Hepatic stellate cell (primary cell): ENCODE measurements at regions not wholly inside any gene's neighbourhood (a gene's known extent, or its start where the extent isn't known, plus 50 kb on each side); places are given as distances from the start of the nearest gene placed in this dataset.
"Not testable (repeated sequence)": the region's sequence is repeated elsewhere in the genome, so short reads cannot be mapped to it uniquely, and the experiment has no call there.

Experiments used
- DNase-seq: peaks from one replicate; pipeline ENCODE4 v3.0.0; 2011; ENCODE audit warnings: low spot score

GRCh38 chr11:45384711-45385241 lies 98.6 kb upstream of the SYT13 start:
- no peak for DNase-seq

- DNase-seq = no peak
Observed at GRCh38 chr11:45384016-45384415, 97.9 kb upstream of the SYT13 start.

DNA sequence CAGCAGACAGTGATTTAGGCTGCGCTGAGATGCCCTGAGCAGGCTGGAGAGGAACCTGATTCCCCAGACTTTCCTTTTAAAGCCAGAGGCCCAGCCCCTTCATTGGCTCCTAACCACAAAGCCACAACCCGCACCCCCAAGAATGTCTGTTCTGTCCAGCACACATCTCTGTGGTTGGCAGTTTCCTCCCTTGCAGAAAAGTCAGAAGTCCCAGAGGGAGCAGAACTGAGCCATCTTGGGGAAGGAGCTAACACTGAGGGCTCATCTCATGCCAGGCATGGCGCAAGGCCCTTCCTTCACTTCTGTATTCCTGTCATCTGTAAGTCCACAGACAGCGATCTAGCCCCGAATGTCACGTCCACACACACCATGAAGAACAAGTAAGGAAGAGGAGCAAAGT lies 97.1 kb upstream of the SYT13 start:
- peak; percentile 61 for DNase-seq

- DNase-seq = no peak
Observed at GRCh38 chr11:45382133-45382878, 96.2 kb upstream of the SYT13 start.

GRCh38 chr11:45379162-45379863 lies 93.2 kb upstream of the SYT13 start:
- DNase-seq = no peak

GRCh38 chr11:45378516-45378915 lies 92.4 kb upstream of the SYT13 start:
- DNase-seq = no peak

GRCh38 chr11:45374653-45375059 lies 88.5 kb upstream of the SYT13 start:
- no peak for DNase-seq

- DNase-seq = no peak
Observed at GRCh38 chr11:45374130-45374529, 88.0 kb upstream of the SYT13 start.

DNA sequence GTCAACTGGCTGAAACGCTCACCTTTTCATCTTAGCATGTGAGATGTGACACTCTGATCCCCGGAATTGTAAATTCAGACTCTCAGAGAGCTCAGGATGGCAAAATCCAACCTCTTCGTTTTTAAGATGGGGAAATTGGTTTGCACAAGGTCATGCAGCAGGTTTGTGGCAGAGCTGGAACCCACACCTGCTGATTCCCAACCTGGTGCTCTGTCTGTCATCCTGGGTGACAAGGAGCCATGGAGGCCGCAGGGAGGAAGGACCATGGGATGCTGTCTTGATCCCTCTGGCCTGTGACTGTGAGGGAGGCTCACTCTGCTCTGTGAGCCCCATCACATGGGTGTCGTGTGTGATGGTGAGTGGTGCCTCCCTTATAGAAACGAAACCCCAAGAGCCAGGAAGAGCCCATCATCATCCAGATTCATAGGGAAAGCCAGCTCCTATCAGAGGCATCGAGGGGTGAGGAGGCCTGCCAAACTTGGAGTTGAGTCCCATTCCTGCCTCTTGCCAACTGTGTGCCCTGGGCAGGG lies 87.4 kb upstream of the SYT13 start:
- DNase-seq = no peak

DNA sequence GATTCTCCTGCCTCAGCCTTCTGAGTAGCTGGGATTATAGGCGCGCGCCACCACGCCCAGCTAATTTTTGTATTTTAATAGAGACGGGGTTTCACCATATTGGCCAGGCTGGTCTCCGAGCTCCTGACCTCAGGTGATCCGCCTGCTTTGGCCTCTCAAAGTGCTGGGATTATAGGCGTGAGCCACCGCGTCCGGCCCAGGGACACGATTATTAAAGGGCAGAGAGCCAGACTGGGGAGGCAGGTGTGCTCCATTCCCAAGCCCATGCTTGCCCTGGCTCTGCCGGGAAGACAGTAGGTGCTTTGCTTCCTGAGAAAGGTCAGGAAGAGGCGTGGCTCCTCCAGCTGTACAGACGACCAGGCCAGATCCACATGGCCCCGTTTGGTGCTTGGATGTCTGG lies 86.3 kb upstream of the SYT13 start:
- DNase-seq = not testable (repeated sequence)

GRCh38 chr11:45371251-45372115 lies 85.3 kb upstream of the SYT13 start:
- DNase-seq = peak; percentile 81

GRCh38 chr11:45369313-45369712 lies 83.2 kb upstream of the SYT13 start:
- no peak for DNase-seq

GRCh38 chr11:45368697-45369096 lies 82.6 kb upstream of the SYT13 start:
- DNase-seq = no peak

GRCh38 chr11:45366619-45367190 lies 80.6 kb upstream of the SYT13 start:
- no peak for DNase-seq

GRCh38 chr11:45365961-45366618 lies 79.9 kb upstream of the SYT13 start:
- no peak for DNase-seq

DNA sequence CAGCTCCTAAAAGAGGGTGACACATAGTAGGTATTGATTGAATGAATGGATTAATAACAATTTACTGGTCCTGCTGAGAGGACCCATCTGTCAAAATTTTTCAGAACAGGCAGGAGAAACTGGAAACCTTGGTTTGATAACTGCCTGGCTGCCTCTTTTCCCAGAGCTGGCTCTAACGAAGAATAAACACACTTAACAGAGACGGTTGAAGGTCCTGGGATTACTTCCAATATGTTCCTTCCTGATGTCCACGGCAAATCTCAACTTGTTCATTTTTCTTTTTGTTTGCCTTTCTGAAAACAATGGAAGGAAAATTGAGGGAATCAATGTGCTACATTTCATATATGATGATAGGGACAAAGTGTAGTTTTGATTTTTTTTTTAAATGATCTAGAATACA lies 76.5 kb upstream of the SYT13 start:
- no peak for DNase-seq

DNA sequence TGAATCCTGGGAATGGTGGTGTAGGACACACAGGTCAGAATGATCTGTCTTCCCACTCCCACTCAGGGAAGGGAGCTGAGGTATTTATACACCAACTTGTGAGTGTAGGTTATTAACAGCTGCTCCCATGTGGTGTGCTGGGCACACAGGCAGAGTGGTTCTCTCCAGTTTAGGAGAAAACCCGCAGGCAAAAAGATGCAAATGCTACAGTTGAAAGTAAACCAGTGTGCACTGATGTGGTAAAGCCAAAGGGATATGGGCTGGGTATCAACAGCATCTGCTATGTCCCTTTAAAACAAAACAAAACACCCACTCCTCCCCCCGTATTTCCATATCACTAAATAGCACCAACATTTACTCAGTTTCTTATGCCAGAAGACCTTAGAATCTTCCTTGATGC lies 75.4 kb upstream of the SYT13 start:
- no peak for DNase-seq

GRCh38 chr11:45355706-45356041 lies 69.5 kb upstream of the SYT13 start:
- DNase-seq = no peak

DNA sequence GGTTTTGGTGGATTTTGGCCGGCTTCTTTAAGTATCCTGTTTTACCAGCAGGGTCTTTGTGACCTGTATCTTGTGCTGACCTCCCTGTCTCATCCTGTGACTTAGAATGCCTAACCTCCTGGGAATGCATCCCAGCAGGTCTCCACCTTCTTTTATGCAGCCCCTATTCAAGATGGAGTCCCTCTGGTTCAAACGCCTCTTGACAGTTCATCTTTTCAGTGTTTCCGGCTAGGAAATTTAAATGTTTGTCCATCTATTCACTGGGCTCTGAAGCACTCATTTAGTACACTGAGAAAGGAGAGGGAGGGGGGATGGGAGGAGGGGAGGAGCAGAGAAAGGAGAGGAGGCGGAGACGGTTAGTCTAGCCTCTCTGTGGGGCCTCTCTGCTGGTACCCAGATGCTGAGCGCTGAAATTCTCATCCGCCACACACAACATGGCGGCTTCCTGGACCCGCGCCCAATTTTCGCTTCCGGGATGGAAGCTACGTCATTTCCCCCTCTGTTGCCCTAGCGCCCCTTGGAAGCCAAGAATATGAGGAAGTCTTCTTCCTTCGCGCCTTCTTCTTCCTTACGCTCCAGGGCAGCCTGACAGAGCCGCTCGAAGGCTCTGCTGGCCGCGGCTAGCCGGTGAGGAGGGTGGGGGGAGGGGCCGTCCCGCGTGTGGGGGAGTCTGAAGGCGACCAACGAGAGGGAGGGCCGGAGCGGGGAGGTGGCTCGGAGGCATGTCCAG lies 69.0 kb upstream of the SYT13 start:
- no peak for DNase-seq

DNA sequence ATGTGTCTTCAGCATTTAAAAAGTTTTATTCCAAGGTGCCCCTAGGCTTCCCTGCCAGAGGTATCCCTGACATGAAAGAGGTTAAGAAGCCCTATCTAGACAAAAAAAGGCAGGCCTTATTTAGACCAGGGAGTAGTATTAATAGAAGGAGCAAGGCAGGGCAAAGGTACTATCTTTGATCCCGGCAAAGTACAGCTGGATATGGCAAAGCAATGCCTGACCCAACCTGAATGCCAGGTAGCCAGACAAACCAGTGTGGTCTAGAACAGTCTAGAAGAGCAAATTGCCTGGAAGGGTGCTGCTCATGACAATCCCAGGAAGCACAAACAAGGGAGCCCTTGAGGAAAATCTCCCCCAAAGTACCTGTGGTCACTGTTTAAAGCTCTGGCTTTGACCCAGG lies 62.6 kb upstream of the SYT13 start:
- DNase-seq = no peak
